Colon (tissue), 2 donors: ENCODE measurements at regions not wholly inside any gene's neighbourhood (a gene's known extent, or its start where the extent isn't known, plus 50 kb on each side); places are given as distances from the start of the nearest gene placed in this dataset.
"Not testable (repeated sequence)": the region's sequence is repeated elsewhere in the genome, so short reads cannot be mapped to it uniquely, and the experiment has no call there.

Source experiments
- FAIRE-seq: peaks from 2 replicates; lab custom pipeline; 2012; peaks lifted over from hg19 to GRCh38; lab: Jason Lieb, UNC
- donor health status: control.
- donor health status: control.

GRCh38 chr14:34300330-34300729, 161.7 kb downstream of the SPTSSA start:
- FAIRE-seq = no peak

GRCh38 chr14:34299360-34299759, 162.7 kb downstream of the SPTSSA start:
- FAIRE-seq = no peak

GRCh38 chr14:34297786-34298520, 164.1 kb downstream of the SPTSSA start:
- no peak for FAIRE-seq

- FAIRE-seq = no peak
Observed at GRCh38 chr14:34283590-34283989, 178.4 kb downstream of the SPTSSA start.

- FAIRE-seq = no peak
Observed at GRCh38 chr14:34277191-34277590, 184.8 kb downstream of the SPTSSA start.

- FAIRE-seq = no peak
Observed at GRCh38 chr14:34275530-34275929, 186.5 kb downstream of the SPTSSA start.

GRCh38 chr14:34275078-34275477, 187.0 kb downstream of the SPTSSA start:
- no peak for FAIRE-seq

GRCh38 chr14:34273716-34274115, 188.3 kb downstream of the SPTSSA start:
- not testable (repeated sequence) for FAIRE-seq

GRCh38 chr14:34270361-34270760, 191.7 kb downstream of the SPTSSA start:
- FAIRE-seq = no peak

GRCh38 chr14:34266344-34266743, 195.7 kb downstream of the SPTSSA start:
- FAIRE-seq = no peak

GRCh38 chr14:34262127-34262910, 199.7 kb downstream of the SPTSSA start:
- FAIRE-seq = no peak

GRCh38 chr14:34259996-34260395, 202.0 kb downstream of the SPTSSA start:
- FAIRE-seq = no peak

- no peak for FAIRE-seq
Observed at GRCh38 chr14:34258318-34258717, 203.7 kb downstream of the SPTSSA start.

- no peak for FAIRE-seq
Observed at GRCh38 chr14:34257505-34257904, 204.5 kb downstream of the SPTSSA start.

GRCh38 chr14:34256223-34256622, 205.8 kb downstream of the SPTSSA start:
- no peak for FAIRE-seq

- FAIRE-seq = no peak
Observed at GRCh38 chr14:34254571-34254970, 207.5 kb downstream of the SPTSSA start.

GRCh38 chr14:34254031-34254430, 208.0 kb downstream of the SPTSSA start:
- no peak for FAIRE-seq

GRCh38 chr14:34252227-34252626, 209.8 kb downstream of the SPTSSA start:
- no peak for FAIRE-seq

GRCh38 chr14:34251662-34252061, 210.4 kb downstream of the SPTSSA start:
- no peak for FAIRE-seq

- FAIRE-seq = no peak
Observed at GRCh38 chr14:34250959-34251358, 211.1 kb downstream of the SPTSSA start.

GRCh38 chr14:34247605-34248004, 214.4 kb downstream of the SPTSSA start:
- FAIRE-seq = no peak

- no peak for FAIRE-seq
Observed at GRCh38 chr14:34246206-34246605, 215.8 kb downstream of the SPTSSA start.

- FAIRE-seq = no peak
Observed at GRCh38 chr14:34243401-34243800, 218.6 kb downstream of the SPTSSA start.

GRCh38 chr14:34243001-34243400, 219.0 kb downstream of the SPTSSA start:
- no peak for FAIRE-seq
